NOMO-1 (cell line): ENCODE measurements at regions not wholly inside any gene's neighbourhood (a gene's known extent, or its start where the extent isn't known, plus 50 kb on each side); places are given as distances from the start of the nearest gene placed in this dataset.
"Not testable (repeated sequence)": the region's sequence is repeated elsewhere in the genome, so short reads cannot be mapped to it uniquely, and the experiment has no call there.

Experiments
- DNase-seq, 2 experiments: peaks; one replicate each; lab custom pipeline; 2025; ENCODE audit not compliant: unreplicated experiment in 2 of 2; lab: John Stamatoyannopoulos, UW

DNA sequence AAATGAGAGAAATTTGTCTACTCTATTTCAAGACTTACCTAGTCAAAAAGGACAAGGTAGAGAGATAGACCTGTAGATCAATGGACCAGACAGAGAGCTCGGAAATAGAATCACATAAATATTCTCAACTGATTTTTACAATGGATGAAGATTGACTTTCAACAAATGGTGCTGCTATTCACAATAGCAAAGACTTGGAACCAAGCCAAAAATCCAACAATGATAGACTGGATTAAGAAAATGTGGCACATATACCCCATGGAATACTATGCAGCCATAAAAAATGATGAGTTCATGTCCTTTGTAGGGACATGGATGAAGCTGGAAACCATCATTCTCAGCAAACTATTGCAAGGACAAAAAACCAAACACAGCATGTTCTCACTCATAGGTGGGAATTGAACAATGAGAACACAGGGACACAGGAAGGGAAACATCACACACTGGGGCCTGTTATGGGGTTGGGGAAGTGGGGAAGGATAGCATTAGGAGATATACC lies 1128.2 kb downstream of the UQCRFS1 start:
- not testable (repeated sequence) for DNase-seq

DNA sequence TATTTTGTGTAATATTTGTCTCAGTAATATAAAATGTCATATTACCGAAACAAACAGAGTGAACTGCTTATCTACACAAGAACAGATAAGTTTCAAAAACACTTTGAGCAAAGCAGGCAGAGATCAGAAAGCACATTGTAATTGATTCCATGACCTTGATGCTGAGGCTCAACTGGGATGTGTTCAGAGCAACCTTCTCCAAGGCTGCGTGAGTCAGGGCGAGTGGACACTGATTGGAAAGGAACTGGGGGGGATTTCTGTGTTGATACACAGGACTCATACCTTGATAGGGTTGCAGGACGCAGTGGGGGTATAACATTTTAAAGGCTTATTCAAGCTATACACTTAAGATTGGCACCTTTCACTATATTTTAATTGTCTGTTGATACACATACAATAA lies 1136.3 kb downstream of the UQCRFS1 start:
- no peak for DNase-seq

- DNase-seq, result no peak
Measured at GRCh38 chr19:28075229-28075628, 1137.7 kb downstream of the UQCRFS1 start.

DNA sequence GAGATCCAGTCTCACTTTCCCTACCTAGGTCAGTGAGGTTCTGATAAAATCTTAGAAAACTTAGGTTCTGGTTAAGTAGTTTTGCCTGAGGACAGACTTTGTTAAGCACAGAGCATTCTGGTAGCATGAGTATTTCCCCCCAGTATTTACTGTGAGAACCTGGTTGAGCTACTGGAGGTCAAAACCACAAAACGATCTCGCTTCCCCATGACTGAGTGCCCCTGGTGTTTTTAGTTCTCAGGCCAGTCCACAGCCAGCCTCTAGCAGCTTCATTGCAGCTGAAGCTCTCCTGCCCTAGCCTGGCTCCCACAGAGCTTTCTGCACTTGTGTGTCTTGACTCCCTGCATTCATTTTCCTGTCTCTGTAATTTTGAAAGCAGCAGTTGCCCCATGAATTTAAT lies 1138.2 kb downstream of the UQCRFS1 start:
- DNase-seq, result no peak

DNA sequence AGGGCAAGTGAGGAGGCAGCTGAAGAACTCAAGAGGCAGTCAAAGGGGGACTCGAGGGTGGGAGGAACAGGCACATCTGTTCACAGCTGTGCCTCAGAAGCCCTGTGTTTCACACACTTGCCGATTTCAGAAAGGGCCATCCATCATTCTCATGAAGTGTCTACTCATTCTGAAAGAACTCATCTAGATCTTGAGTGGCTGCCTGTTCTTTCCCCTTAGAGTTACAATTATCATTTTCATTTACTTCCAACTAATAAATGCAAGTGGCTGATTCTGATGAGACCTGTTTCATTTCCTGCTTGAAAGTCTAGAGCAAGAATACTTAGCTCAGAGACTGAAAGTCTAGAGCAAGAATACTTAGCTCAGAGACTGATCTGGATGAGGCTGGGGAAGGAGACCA lies 1145.1 kb downstream of the UQCRFS1 start:
- no peak for DNase-seq

GRCh38 chr19:28066988-28067387 lies 1146.0 kb downstream of the UQCRFS1 start:
- DNase-seq, result no peak

- DNase-seq, result no peak
Measured at GRCh38 chr19:28066161-28066560, 1146.8 kb downstream of the UQCRFS1 start.

- no peak for DNase-seq
Measured at GRCh38 chr19:28065026-28065425, 1147.9 kb downstream of the UQCRFS1 start.

GRCh38 chr19:28063702-28064101 lies 1149.2 kb downstream of the UQCRFS1 start:
- no peak for DNase-seq

DNA sequence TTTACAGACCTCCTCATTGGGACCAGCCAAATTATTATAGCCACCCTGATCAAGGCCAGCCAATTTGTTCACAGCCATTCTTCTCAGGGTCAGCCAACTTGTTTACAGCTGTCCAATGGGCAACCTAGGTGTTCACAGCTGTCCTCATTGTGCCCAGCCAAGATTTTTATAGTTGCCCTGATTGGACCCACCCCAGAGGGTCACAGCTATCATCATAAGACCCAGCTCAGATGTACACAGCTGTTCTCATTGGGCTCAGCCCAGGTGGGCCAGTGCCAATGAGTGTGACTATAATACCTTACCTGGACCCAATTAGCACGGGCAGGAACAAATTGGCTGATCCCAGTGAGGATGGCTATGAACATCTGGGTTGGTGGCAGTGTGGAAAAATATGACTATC lies 1151.8 kb downstream of the UQCRFS1 start:
- DNase-seq, result no peak

GRCh38 chr19:28057026-28057425 lies 1155.9 kb downstream of the UQCRFS1 start:
- DNase-seq, result not testable (repeated sequence)

GRCh38 chr19:28051047-28051446 lies 1161.9 kb downstream of the UQCRFS1 start:
- no peak for DNase-seq

DNA sequence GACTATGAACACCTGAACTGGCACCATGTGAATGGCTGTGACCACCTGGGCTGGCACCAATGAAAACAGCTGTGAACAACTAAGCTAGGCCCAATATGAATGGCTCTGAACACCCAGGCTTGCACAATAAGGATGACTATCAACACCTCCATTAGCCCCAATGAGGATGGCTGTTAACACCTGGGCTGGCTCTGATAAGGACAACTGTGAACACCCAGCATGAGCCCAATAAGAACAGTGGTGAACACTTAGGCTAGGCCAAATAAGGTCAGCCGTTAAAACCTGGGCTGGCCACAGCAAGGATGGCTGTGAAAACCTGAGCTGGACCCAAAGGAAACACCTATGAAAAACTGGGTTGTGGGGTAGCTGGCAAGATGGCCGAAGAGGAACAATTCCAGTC lies 1163.1 kb downstream of the UQCRFS1 start:
- DNase-seq, result no peak

DNA sequence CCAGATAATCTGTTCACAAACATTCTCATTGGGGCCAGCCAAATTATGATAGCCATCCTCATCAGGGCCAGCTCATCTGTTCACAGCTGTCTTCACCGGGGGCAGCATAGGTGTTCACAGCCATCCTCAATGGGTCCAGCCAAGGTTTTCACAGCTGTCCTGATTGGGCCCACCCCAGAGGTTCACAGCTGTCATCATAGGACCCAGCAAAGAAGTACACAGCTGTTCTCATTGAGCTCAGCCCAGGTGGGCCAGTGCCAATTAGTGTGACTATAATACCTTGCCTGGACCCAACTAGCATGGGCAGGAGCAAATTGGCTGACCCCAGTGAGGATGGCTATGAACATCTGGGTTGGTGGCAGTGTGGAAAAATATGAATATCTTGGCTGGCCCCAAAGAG lies 1166.0 kb downstream of the UQCRFS1 start:
- DNase-seq, result no peak

- no peak for DNase-seq
Measured at GRCh38 chr19:28045621-28046020, 1167.3 kb downstream of the UQCRFS1 start.

- no peak for DNase-seq
Measured at GRCh38 chr19:28044477-28044876, 1168.5 kb downstream of the UQCRFS1 start.

GRCh38 chr19:28042516-28042915 lies 1170.4 kb downstream of the UQCRFS1 start:
- no peak for DNase-seq

GRCh38 chr19:28039677-28040381 lies 1173.1 kb downstream of the UQCRFS1 start:
- no peak for DNase-seq

DNA sequence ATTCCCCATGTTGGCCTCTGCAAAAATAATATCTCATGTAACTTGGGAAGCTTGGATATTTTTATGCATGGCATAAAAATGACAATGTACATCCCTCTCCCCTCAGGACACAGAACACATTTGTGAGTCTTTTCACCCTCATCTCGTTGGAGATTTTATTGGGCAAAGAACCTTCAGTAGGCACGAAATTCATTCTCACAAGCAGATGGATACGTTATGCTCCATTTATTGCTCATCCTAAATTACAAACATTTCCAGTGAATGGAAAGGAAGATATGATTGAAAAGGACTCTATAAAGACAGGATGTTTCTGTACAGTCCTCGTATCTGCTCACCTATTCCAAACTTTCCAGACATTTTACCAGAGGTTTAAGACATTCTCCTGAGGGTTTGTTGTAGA lies 1175.8 kb downstream of the UQCRFS1 start:
- DNase-seq, result no peak

- DNase-seq, result no peak
Measured at GRCh38 chr19:28036486-28036885, 1176.5 kb downstream of the UQCRFS1 start.

DNA sequence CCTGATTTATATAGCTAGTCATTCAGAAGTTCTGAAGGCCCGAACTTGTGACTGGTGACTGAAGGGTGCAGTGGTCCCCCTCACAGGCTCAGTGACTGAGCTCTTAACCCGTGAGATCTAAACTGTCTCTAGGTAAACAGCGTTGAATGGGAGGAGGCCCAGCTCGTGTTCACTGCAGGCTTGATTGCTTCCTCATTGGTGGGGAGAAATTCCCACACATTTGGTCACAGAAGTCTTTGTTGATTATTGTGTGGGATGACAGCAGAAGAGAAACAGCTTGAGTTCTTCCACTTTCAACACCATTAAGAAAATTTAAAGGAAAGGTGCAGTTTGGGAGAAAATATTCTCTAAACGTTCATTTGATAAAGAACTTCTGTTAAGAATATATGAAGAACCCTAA lies 1178.0 kb downstream of the UQCRFS1 start:
- DNase-seq, result no peak

- DNase-seq, result no peak
Measured at GRCh38 chr19:28028881-28029444, 1184.0 kb downstream of the UQCRFS1 start.

GRCh38 chr19:28027116-28027515 lies 1185.8 kb downstream of the UQCRFS1 start:
- no peak for DNase-seq
